22Rv1 (cell line): ENCODE measurements at regions not wholly inside any gene's neighbourhood (a gene's known extent, or its start where the extent isn't known, plus 50 kb on each side); places are given as distances from the start of the nearest gene placed in this dataset.

ENCODE experiments used
- CTCF ChIP-seq: fragments of 450-650 bp; IDR thresholded peaks from 2 replicates; pipeline ENCODE4 v1.5.1; 2017; ENCODE audit warnings: mild to moderate bottlenecking
- ZFX ChIP-seq: fragments of 450-650 bp; IDR thresholded peaks from 2 replicates; pipeline ENCODE4 v1.6.1; 2017; ENCODE audit warnings: antibody characterized with exemption, borderline replicate concordance

- TF ChIP-seq CTCF (no peak), ZFX (no peak)
These were observed 113.4 kb upstream of the RAB4A start for GRCh38 chr1:229157480-229157879.
